HG02943 (cell line): ENCODE measurements at regions not wholly inside any gene's neighbourhood (a gene's known extent, or its start where the extent isn't known, plus 50 kb on each side); places are given as distances from the start of the nearest gene placed in this dataset.
"Not testable (repeated sequence)": the region's sequence is repeated elsewhere in the genome, so short reads cannot be mapped to it uniquely, and the experiment has no call there.

ENCODE experiments used
- ATAC-seq: cut with Tn5 transposase; IDR thresholded peaks from one replicate; pipeline ENCODE4 v1.9.1; 2021; ENCODE audit warnings: mild to moderate bottlenecking, low read depth, moderate library complexity; ENCODE audit not compliant: unreplicated experiment

DNA sequence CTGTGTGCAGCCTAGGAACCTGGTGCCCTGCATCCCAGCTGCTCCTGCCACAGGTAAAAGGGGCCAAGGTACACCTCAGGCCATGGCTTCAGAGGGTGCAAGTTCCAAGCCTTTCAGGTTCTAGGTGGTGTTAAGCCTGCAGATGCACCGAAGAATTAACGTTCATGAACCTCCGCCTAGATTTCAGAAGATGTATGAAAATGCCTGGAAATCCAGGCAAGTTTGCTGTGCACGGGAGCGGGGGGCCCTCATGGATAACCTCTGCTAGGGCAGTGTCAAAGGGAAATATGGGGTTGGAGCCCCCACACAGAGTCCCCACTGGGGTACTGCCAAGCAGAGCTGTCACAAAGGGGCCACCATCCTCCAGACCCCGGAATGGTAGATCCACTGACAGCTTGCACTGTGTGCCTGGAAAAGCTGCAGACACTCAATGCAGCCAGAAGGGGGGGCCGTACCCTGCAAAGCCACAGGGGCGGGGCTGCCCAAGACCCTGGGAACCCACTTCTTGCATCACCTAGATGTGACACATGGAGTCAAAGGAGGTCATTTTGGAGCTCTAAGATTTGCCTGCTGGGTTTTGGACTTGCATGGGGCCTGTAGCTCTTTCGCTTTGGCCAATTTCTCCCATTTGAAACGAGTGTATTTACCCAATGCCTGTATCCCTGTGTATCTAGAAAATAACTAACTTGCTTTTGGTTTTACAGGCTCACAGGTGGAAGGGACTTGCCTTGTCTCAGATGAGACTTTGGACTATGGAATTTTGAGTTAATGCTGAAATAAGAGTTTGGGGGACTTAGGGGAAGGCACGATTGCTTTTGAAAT is 145.2 kb upstream of the C1QTNF3 start:
- ATAC-seq, result not testable (repeated sequence)

DNA sequence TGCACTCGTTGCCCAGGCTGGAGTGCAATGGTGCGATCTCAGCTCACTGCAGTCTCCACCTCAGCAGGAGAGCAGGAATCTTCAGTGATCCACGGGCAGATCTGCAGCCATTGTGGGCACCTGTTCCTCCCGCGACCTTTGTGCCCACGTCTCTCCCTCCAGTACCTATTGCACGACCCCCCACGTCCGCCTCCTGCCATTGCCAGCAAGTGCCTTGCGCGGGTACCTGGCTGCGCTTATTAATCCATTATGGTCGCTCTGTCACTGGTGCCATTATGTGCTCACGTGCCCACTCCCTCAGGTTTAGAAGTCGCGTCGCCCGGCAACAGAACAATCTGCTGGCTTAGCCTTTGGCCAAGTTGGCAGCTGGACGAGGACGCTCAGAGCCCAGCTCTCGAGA is 146.2 kb upstream of the C1QTNF3 start:
- not testable (repeated sequence) for ATAC-seq

- not testable (repeated sequence) for ATAC-seq
These were observed 146.9 kb upstream of the C1QTNF3 start for GRCh38 chr5:34189752-34190411.

GRCh38 chr5:34190466-34190865 is 147.5 kb upstream of the C1QTNF3 start:
- ATAC-seq, result not testable (repeated sequence)

GRCh38 chr5:34191279-34191744 is 148.3 kb upstream of the C1QTNF3 start:
- not testable (repeated sequence) for ATAC-seq

GRCh38 chr5:34192064-34192922 is 149.3 kb upstream of the C1QTNF3 start:
- ATAC-seq, result not testable (repeated sequence)

DNA sequence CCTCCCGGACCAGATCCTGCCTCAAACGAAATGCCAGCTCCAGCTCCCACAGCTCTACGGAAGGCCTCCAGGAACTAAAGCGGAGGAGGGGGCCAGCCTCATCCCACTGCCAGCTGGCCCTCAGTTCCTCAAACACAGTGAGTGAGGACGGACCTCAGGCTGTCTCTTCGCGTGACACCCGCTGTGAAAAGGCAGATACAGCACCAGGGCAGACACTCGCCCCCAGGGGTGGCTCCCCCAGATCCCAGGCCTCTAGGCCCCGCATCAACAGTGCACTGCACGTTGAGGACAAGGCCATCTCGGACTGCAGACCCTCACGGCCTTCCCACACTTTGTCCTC is 149.9 kb upstream of the C1QTNF3 start:
- ATAC-seq, result not testable (repeated sequence)

DNA sequence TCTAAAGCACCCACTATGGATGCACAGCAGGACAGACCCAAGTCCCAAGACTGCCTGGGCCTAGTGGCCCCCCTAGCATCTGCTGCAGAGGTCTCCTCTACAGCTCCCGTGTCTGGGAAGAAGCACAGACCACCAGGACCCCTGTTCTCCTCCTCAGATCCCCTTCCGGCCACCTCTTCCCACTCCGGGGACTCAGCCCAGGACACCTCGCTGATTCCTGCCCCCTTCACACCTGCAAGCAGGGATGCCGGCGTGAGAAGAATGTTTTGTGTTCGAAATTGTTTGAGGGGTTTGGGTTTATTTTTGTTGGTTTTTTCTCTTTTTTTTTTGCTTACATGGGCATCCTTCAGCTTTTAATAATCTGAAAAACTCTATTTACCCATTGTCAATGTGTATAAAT is 150.3 kb upstream of the C1QTNF3 start:
- ATAC-seq, result not testable (repeated sequence)

DNA sequence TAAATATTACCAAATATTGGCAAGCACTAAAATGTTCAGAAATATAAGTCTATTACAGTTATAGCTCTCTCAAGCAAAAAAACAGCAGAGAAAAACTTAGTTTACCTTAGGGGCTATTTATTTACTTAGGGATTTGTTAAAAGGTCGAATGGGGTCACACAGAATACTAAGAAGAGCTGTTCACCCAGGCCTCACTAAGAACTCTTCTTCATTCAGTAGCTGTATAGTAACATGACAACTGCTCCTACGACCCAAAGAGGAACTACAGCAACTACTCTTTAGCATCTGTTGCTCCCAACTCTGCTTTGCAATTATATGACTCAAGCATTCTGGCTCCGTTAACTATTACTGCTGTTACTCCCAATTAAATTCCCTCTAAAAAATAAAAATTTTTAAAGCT is 150.8 kb upstream of the C1QTNF3 start:
- not testable (repeated sequence) for ATAC-seq

DNA sequence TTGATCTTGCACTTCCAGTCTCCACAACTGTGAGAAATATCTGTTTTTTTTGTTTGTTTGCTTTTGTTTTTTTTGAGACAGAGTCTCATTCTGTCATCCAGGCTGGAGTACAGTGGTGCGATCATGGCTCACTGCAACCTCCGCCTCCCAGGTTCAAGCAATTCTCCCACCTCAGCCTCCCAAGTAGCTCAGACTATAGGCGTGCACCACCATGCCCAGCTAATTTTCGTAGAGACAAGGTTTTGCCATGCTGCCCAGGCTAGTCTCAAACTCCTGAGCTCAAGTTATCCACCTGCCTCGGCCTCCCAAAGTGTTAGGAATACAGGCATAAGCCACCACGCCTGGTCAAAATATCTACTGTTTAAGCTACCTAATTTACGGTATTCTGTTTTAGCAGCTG is 153.1 kb upstream of the C1QTNF3 start:
- ATAC-seq, result not testable (repeated sequence)

DNA sequence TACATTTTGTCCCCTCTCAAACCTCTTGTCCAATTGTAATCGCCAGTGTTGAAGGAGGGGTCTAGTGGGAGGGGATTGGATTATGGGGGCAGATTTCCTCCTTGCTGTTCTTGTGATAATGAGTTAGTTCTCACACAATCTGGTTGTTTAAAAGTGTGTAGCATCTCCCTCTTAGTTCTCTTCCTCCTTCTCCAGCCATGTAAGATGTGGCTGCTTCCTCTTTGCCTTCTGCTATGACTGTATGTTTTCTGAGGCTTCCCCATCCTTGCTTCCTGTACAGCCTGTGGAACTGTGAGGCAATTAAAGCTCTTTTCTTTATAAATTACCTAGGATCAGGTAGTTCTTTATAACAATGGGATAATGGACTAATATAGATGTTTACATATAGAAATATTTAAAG is 162.3 kb upstream of the C1QTNF3 start:
- not testable (repeated sequence) for ATAC-seq

GRCh38 chr5:34217386-34217785 is 174.4 kb upstream of the C1QTNF3 start:
- ATAC-seq, result not testable (repeated sequence)

- not testable (repeated sequence) for ATAC-seq
These were observed 178.5 kb upstream of the C1QTNF3 start for GRCh38 chr5:34221329-34222073.

DNA sequence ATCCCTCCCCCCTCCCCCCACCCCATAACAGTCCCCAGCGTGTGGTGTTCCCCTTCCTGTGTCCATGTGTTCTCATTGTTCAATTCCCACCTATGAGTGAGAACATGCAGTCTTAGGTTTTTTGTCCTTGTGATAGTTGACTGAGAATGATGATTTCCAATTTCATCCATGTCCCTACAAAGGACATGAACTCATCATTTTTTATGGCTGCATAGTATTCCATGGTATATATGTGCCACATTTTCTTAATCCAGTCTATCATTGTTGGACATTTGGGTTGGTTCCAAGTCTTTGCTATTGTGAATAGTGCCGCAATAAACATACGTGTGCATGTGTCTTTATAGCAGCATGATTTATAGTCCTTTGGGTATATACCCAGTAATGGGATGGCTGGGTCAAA is 180.1 kb upstream of the C1QTNF3 start:
- ATAC-seq, result not testable (repeated sequence)

DNA sequence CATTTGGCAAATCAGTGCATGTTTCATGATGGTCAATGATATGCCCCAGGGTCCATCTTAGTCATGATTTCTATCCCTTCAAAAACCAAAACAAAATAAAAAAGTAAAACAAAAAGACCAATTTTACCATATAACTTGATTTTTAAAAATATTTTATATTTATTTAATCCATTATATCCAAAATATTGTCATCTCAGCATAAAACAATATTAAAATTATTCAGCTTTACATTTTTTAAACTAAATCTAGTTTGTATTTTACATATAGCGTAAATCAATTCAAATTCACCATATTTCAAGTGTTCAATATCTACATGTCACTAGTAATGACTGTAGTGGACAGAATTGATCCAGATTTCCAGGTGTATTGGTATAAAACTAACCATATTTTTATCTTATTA is 187.4 kb upstream of the C1QTNF3 start:
- not testable (repeated sequence) for ATAC-seq

DNA sequence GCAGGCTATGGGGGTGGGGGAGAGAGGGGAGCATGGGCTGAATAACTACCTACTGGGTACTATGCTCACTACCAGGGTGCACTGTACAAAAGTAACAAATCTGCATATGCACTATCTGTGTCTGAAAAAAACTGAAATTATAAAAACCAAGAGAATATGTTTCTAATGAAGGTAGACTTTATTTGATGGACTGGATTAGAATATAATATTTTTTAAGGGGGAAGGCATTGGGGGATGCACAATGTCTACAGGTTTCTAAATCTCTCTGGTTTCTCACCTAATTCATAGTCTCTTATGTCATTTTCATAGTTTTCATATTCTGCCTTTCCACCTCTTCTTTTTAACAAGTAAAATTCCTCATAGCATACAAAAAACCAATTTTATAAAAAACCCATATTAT is 200.8 kb upstream of the C1QTNF3 start:
- not testable (repeated sequence) for ATAC-seq

GRCh38 chr5:34244281-34245031 is 201.4 kb upstream of the C1QTNF3 start:
- ATAC-seq, result not testable (repeated sequence)

- not testable (repeated sequence) for ATAC-seq
These were observed 202.0 kb upstream of the C1QTNF3 start for GRCh38 chr5:34245032-34245394.

DNA sequence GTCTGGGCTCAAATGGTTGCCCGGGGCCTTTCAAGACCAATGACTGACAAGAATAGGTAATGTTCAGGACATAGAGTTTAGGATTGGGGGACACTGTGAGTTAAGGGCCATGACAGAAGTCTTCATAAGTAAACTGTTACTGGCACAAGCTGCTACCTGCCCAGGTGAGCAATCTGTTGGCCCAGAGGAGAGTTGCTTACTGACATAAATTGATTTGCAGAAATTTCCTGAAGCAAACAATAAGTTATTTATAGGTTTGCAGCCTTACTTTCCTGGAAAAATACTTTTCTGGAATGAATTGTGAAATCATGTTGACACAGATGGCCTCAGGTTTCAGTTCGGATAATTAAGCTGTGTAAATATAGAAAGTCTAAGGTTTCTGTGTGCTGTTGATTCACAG is 202.8 kb upstream of the C1QTNF3 start:
- ATAC-seq, result not testable (repeated sequence)
